ENCODE measurements at regions not wholly inside any gene's neighbourhood (a gene's known extent, or its start where the extent isn't known, plus 50 kb on each side); places are given as distances from the start of the nearest gene placed in this dataset.

- Mint-ChIP-seq H3K27ac (no peak overlapping the region), H3K36me3 (no peaks in the 10 kb centered on the region), H3K4me1 (no peaks in the 10 kb centered on the region), H3K9me3 (peaks cover 0 to 6% (median 2%) of the 10 kb centered on the region in 3 donors), H3K4me3 (no peak overlapping the region), H3K27me3 (peaks cover 0 to 4% of the 10 kb centered on the region in 2 donors)
- no peaks in the 10 kb centered on the region for H3K9me3 ChIP-seq
- ChIA-PET POLR2A (no interaction called here), CTCF (no interaction called here)
- H3K27ac ChIP-seq (ENCODE audit: low read length), result no peak overlapping the region
- no peak for ATAC-seq (replicated peaks in 1 of 4)
- no peaks in the 10 kb centered on the region for H3K36me3 ChIP-seq (ENCODE audit: control insufficient read depth in 2 of 2, extremely low read depth in 1 of 2, insufficient read depth in 1 of 2, low read length in 1 of 2)
- no peak overlapping the region for H3K4me3 ChIP-seq (ENCODE audit: control insufficient read depth in 1 of 2, extremely low read depth in 1 of 2, low read length in 1 of 2)
- peaks cover 0 to 4% of the 10 kb centered on the region in 2 experiments for H3K27me3 ChIP-seq (replicated peaks in 1 of 2; ENCODE audit: control insufficient read depth in 2 of 2, extremely low read depth in 1 of 2, insufficient read depth in 2 of 2, low read length in 1 of 2)
- H3K4me1 ChIP-seq (ENCODE audit: control insufficient read depth in 1 of 2, extremely low read depth in 1 of 2, insufficient read depth in 2 of 2, low read length in 2 of 2), result no peaks in the 10 kb centered on the region
- no peak for DNase-seq
- 63% methylated on average over 8 of the region's 15 CpGs for WGBS (ENCODE audit: insufficient coverage)
These were observed 509.3 kb upstream of the PPP2R3A start for GRCh38 chr3:135456108-135456790.

- Mint-ChIP-seq H3K9me3 (peaks cover 0 to 6% (median 2%) of the 10 kb centered on the region in 3 donors), H3K4me1 (no peaks in the 10 kb centered on the region), H3K4me3 (no peak overlapping the region), H3K36me3 (no peaks in the 10 kb centered on the region), H3K27ac (no peak overlapping the region), H3K27me3 (peaks cover 0 to 9% of the 10 kb centered on the region in 2 donors)
- CTCF ChIA-PET, result no interaction called here
- DNase-seq (no peak), ATAC-seq (replicated peaks in 1 of 4) (no peak)
- POLR2A ChIA-PET, result no interaction called here
- Histone ChIP-seq H3K4me3 (ENCODE audit: control insufficient read depth in 1 of 2, extremely low read depth in 1 of 2, low read length in 1 of 2) (no peak overlapping the region), H3K27ac (ENCODE audit: low read length) (no peak overlapping the region), H3K27me3 (replicated peaks in 1 of 2; ENCODE audit: control insufficient read depth in 2 of 2, extremely low read depth in 1 of 2, insufficient read depth in 2 of 2, low read length in 1 of 2) (peaks cover 0 to 4% of the 10 kb centered on the region in 2 experiments), H3K36me3 (ENCODE audit: control insufficient read depth in 2 of 2, extremely low read depth in 1 of 2, insufficient read depth in 1 of 2, low read length in 1 of 2) (no peaks in the 10 kb centered on the region), H3K9me3 (no peaks in the 10 kb centered on the region), H3K4me1 (ENCODE audit: control insufficient read depth in 1 of 2, extremely low read depth in 1 of 2, insufficient read depth in 2 of 2, low read length in 2 of 2) (no peaks in the 10 kb centered on the region)
- no CpG with 5 or more reads among the region's 10 CpGs for whole genome bisulfite sequencing (ENCODE audit: insufficient coverage)
These were observed 506.8 kb upstream of the PPP2R3A start for GRCh38 chr3:135458541-135459322.

- ATAC-seq (replicated peaks in 1 of 4), result no peak
- Mint-ChIP-seq H3K4me3 (no peak overlapping the region), H3K27ac (no peak overlapping the region), H3K36me3 (no peaks in the 10 kb centered on the region), H3K9me3 (peaks cover 0 to 6% (median 0%) of the 10 kb centered on the region in 3 donors), H3K4me1 (no peaks in the 10 kb centered on the region), H3K27me3 (peaks cover 0 to 9% of the 10 kb centered on the region in 2 donors)
- ChIA-PET CTCF (no interaction called here), POLR2A (no interaction called here)
- Histone ChIP-seq H3K4me3 (ENCODE audit: control insufficient read depth in 1 of 2, extremely low read depth in 1 of 2, low read length in 1 of 2) (no peak overlapping the region), H3K9me3 (no peaks in the 10 kb centered on the region), H3K36me3 (ENCODE audit: control insufficient read depth in 2 of 2, extremely low read depth in 1 of 2, insufficient read depth in 1 of 2, low read length in 1 of 2) (no peaks in the 10 kb centered on the region), H3K4me1 (ENCODE audit: control insufficient read depth in 1 of 2, extremely low read depth in 1 of 2, insufficient read depth in 2 of 2, low read length in 2 of 2) (no peaks in the 10 kb centered on the region), H3K27ac (ENCODE audit: low read length) (no peak overlapping the region), H3K27me3 (replicated peaks in 1 of 2; ENCODE audit: control insufficient read depth in 2 of 2, extremely low read depth in 1 of 2, insufficient read depth in 2 of 2, low read length in 1 of 2) (peaks cover 0 to 4% of the 10 kb centered on the region in 2 experiments)
- DNase-seq, result no peak
- WGBS (ENCODE audit: insufficient coverage), result 100% methylated on average over 1 of the region's 1 CpG
These were observed 505.3 kb upstream of the PPP2R3A start for GRCh38 chr3:135460273-135460672.

GRCh38 chr3:135471911-135472310, 493.6 kb upstream of the PPP2R3A start:
- ChIA-PET POLR2A (no interaction called here), CTCF (no interaction called here)
- Histone ChIP-seq H3K36me3 (ENCODE audit: control insufficient read depth in 2 of 2, extremely low read depth in 1 of 2, insufficient read depth in 1 of 2, low read length in 1 of 2) (no peaks in the 10 kb centered on the region), H3K4me3 (ENCODE audit: control insufficient read depth in 1 of 2, extremely low read depth in 1 of 2, low read length in 1 of 2) (no peak overlapping the region), H3K27me3 (replicated peaks in 1 of 2; ENCODE audit: control insufficient read depth in 2 of 2, extremely low read depth in 1 of 2, insufficient read depth in 2 of 2, low read length in 1 of 2) (no peaks in the 10 kb centered on the region), H3K27ac (ENCODE audit: low read length) (no peak overlapping the region), H3K4me1 (ENCODE audit: control insufficient read depth in 1 of 2, extremely low read depth in 1 of 2, insufficient read depth in 2 of 2, low read length in 2 of 2) (no peaks in the 10 kb centered on the region), H3K9me3 (no peaks in the 10 kb centered on the region)
- DNase-seq (no peak), ATAC-seq (replicated peaks in 1 of 4) (no peak)
- Mint-ChIP-seq H3K36me3 (no peaks in the 10 kb centered on the region), H3K4me1 (no peaks in the 10 kb centered on the region), H3K27me3 (no peaks in the 10 kb centered on the region), H3K27ac (no peak overlapping the region), H3K4me3 (no peak overlapping the region), H3K9me3 (peaks cover 0 to 11% (median 3%) of the 10 kb centered on the region in 3 donors)
- WGBS (ENCODE audit: insufficient coverage), result 100% methylated on average over 1 of the region's 1 CpG

GRCh38 chr3:135473449-135473848, 492.1 kb upstream of the PPP2R3A start:
- POLR2A ChIA-PET, result no interaction called here
- H3K27me3 Mint-ChIP-seq, result no peaks in the 10 kb centered on the region

GRCh38 chr3:135487261-135487660, 478.3 kb upstream of the PPP2R3A start:
- DNase-seq (no peak), ATAC-seq (replicated peaks in 1 of 4) (no peak)
- POLR2A ChIA-PET, result interaction anchor here in 1 of 2 donors (0.7 kb wide), 1 partner anchor 998 kb away, joined by 6 read pairs; no protein-coding TSS in a partner anchor
- no peak overlapping the region for H3K27ac ChIP-seq (ENCODE audit: low read length)
- peaks cover 0 to 2% of the 10 kb centered on the region in 2 donors for H3K27me3 Mint-ChIP-seq
- WGBS (ENCODE audit: insufficient coverage), result no CpG with 5 or more reads among the region's 2 CpGs
- H3K36me3 ChIP-seq (ENCODE audit: control insufficient read depth in 2 of 2, extremely low read depth in 1 of 2, insufficient read depth in 1 of 2, low read length in 1 of 2), result no peaks in the 10 kb centered on the region
- no peaks in the 10 kb centered on the region for H3K36me3 Mint-ChIP-seq
- H3K4me1 Mint-ChIP-seq, result no peaks in the 10 kb centered on the region
- H3K4me3 Mint-ChIP-seq, result no peak overlapping the region
- no peak overlapping the region for H3K27ac Mint-ChIP-seq
- no peaks in the 10 kb centered on the region for H3K4me1 ChIP-seq (ENCODE audit: control insufficient read depth in 1 of 2, extremely low read depth in 1 of 2, insufficient read depth in 2 of 2, low read length in 2 of 2)
- no peaks in the 10 kb centered on the region for H3K27me3 ChIP-seq (replicated peaks in 1 of 2; ENCODE audit: control insufficient read depth in 2 of 2, extremely low read depth in 1 of 2, insufficient read depth in 2 of 2, low read length in 1 of 2)
- peaks cover 0 to 2% (median 2%) of the 10 kb centered on the region in 3 donors for H3K9me3 Mint-ChIP-seq
- CTCF ChIA-PET, result interaction anchor here (0.6 to 0.7 kb wide), 2 partner anchors 18 to 589 kb away, joined by 3 to 5 read pairs; no protein-coding TSS in a partner anchor
- no peaks in the 10 kb centered on the region for H3K9me3 ChIP-seq
- no peak overlapping the region for H3K4me3 ChIP-seq (ENCODE audit: control insufficient read depth in 1 of 2, extremely low read depth in 1 of 2, low read length in 1 of 2)

More at GRCh38 chr3:135473449-135473848, 492.1 kb upstream of the PPP2R3A start:
- no peaks in the 10 kb centered on the region for H3K36me3 Mint-ChIP-seq
- CTCF ChIA-PET, result no interaction called here
- no peaks in the 10 kb centered on the region for H3K4me1 Mint-ChIP-seq
- no peaks in the 10 kb centered on the region for H3K27me3 ChIP-seq (replicated peaks in 1 of 2; ENCODE audit: control insufficient read depth in 2 of 2, extremely low read depth in 1 of 2, insufficient read depth in 2 of 2, low read length in 1 of 2)
- peaks cover 0 to 11% (median 1%) of the 10 kb centered on the region in 3 donors for H3K9me3 Mint-ChIP-seq
- no peaks in the 10 kb centered on the region for H3K9me3 ChIP-seq
- H3K27ac Mint-ChIP-seq, result no peak overlapping the region
- no peak overlapping the region for H3K4me3 ChIP-seq (ENCODE audit: control insufficient read depth in 1 of 2, extremely low read depth in 1 of 2, low read length in 1 of 2)
- DNase-seq (no peak), ATAC-seq (replicated peaks in 1 of 4) (no peak)
- no peaks in the 10 kb centered on the region for H3K4me1 ChIP-seq (ENCODE audit: control insufficient read depth in 1 of 2, extremely low read depth in 1 of 2, insufficient read depth in 2 of 2, low read length in 2 of 2)
- H3K4me3 Mint-ChIP-seq, result no peak overlapping the region
- H3K36me3 ChIP-seq (ENCODE audit: control insufficient read depth in 2 of 2, extremely low read depth in 1 of 2, insufficient read depth in 1 of 2, low read length in 1 of 2), result no peaks in the 10 kb centered on the region
- H3K27ac ChIP-seq (ENCODE audit: low read length), result no peak overlapping the region
